Heart right ventricle (tissue), 16 donors: ENCODE measurements at regions not wholly inside any gene's neighbourhood (a gene's known extent, or its start where the extent isn't known, plus 50 kb on each side); places are given as distances from the start of the nearest gene placed in this dataset.

Experiments used
- ATAC-seq, 8 donors: fragments of 200-7000 bp; cut with Tn5 transposase; one replicate each; pipeline ENCODE4 v1.9.1; 2020; ENCODE audit warnings: mild to moderate bottlenecking in 8 of 8, moderate library complexity in 8 of 8, moderate number of reproducible peaks in 1 of 8
- DNase-seq, 2 donors: peaks; one replicate each; pipeline ENCODE4 v3.0.0-alpha.2; 2020
- H3K27ac ChIP-seq, 10 donors: fragments of 200-600 bp; sonication (generic) in 2 of 10; one replicate each; pipeline versions ENCODE4 v1.5.0 to v1.8.0; 2020 to 2022; ENCODE audit warnings: mild to moderate bottlenecking in 3 of 10
- H3K27me3 ChIP-seq, 7 donors: fragments of 200-600 bp; one replicate each; pipeline ENCODE4 v1.8.0; 2021 to 2022; ENCODE audit warnings: mild to moderate bottlenecking in 2 of 7
- H3K36me3 ChIP-seq, 9 donors: fragments of 200-600 bp; sonication (generic) in 1 of 9; one replicate each; pipeline versions ENCODE4 v1.5.0 to v1.8.0; 2020 to 2022; ENCODE audit warnings: mild to moderate bottlenecking in 2 of 9
- H3K4me1 ChIP-seq, 9 donors: fragments of 200-600 bp; sonication (generic) in 1 of 9; one replicate each; pipeline versions ENCODE4 v1.5.0 to v1.8.0; 2020 to 2022; ENCODE audit warnings: mild to moderate bottlenecking in 4 of 9
- H3K4me3 ChIP-seq, 10 donors: fragments of 200-600 bp; sonication (generic) in 2 of 10; one replicate each; pipeline versions ENCODE4 v1.5.0 to v1.8.0; 2020 to 2022; ENCODE audit warnings: mild to moderate bottlenecking in 7 of 10, moderate library complexity in 2 of 10
- H3K9me3 ChIP-seq, 11 donors: fragments of 200-600 bp in 10 of 11; sonication (generic) in 2 of 11; one replicate each; pipeline versions ENCODE4 v1.5.0 to v1.8.0; 2013 to 2022; ENCODE audit warnings: mild to moderate bottlenecking in 2 of 11, control low read depth in 1 of 11, moderate library complexity in 1 of 11
- CTCF ChIP-seq, 9 donors: fragments of 200-600 bp; sonication (generic) in 2 of 9; IDR thresholded peaks; one replicate each; pipeline versions ENCODE4 v1.5.0 to v1.8.0; 2021 to 2022; ENCODE audit warnings: antibody characterized with exemption in 9 of 9, mild to moderate bottlenecking in 5 of 9, moderate library complexity in 1 of 9
- WGBS, 2 donors: extraction: QIAGEN DNeasy Blood & Tissue Kit; methylation state at CpG; one replicate each; pipeline ENCODE4 v1.1.7; 2013; ENCODE audit warnings: inconsistent platforms in 1 of 2; 5-methylcytosine and 5-hydroxymethylcytosine counted together
- intact Hi-C, 10 donors: fragments of 100-400 bp; cut with DNase I; formaldehyde crosslinking; loops; one replicate each; pipeline versions ENCODE4 v1.11.1 to v1.14.2; 2022
- donor health status: Arrhythmogenic right ventricular cardiomyopathy.
- donor health status: ischemic (EF 13 %, LVEDD 7.1; RV severe dilation, severe dysfunction).
- donor health status: healthy with polysubstance abuse.
- donor health status: DM: no; HTN: yes; CAD: no.
- donor health status: DM: no; HTN: no; CAD: no.
- donor health status: ischemic (EF 25% LVEDD 6.9; RV normal size, moderate dysfunction).
- donor health status: ischemic (EF 25% LVEDD 5.7; RV mildly dilated, moderate dysfunction).
- donor health status: healthy.
- donor health status: DM: yes; HTN: yes; CAD: no.
- donor health status: Ischemic cardiomyopathy.
- donor health status: ischemic (EF 35%, LVEDD 5.7; RV mildly dilated, moderate dysfunction).
- donor health status: nonischemic (EF 11% LVEDD 7.7; RV severe dilation, severe dysfunction).
- donor health status: DM: yes; HTN: yes; CAD: no.
- donor health status: PGD.
- donor health status: ischemic (EF 29% LVEDD 5.4; RV normal size, mild dysfunction).
- donor health status: nonischemic (EF 23%, LVEDD 6.1; RV moderate dilation, normal function).

GRCh38 chr13:23952796-23953195, 55.5 kb upstream of the C1QTNF9B start:
- DNase-seq (no peak), ATAC-seq (no peak)
- Histone ChIP-seq H3K27ac (no peak overlapping the region), H3K4me1 (no peaks in the 10 kb centered on the region), H3K9me3 (no peaks in the 10 kb centered on the region), H3K36me3 (no peaks in the 10 kb centered on the region), H3K27me3 (peaks cover 0 to 5% (median 0%) of the 10 kb centered on the region in 7 donors), H3K4me3 (no peak overlapping the region)
- 95 to 96% methylated on average over 13 of the region's 13 CpGs for WGBS, 2 donors
- no peak for TF ChIP-seq CTCF (IDR thresholded peaks at IDR 0.05)
- intact Hi-C loops: no loop called here

- ATAC-seq (no peak), DNase-seq (no peak)
- intact Hi-C loops: no loop called here
- Histone ChIP-seq H3K4me1 (no peaks in the 10 kb centered on the region), H3K9me3 (no peaks in the 10 kb centered on the region), H3K27ac (no peak overlapping the region), H3K4me3 (no peak overlapping the region), H3K36me3 (no peaks in the 10 kb centered on the region), H3K27me3 (peaks cover 0 to 5% (median 0%) of the 10 kb centered on the region in 7 donors)
- WGBS, 2 donors: 86 to 93% methylated on average over 20 of the region's 20 CpGs
- no peak for TF ChIP-seq CTCF (IDR thresholded peaks at IDR 0.05)
These were observed 56.7 kb upstream of the C1QTNF9B start for GRCh38 chr13:23953860-23954512.

GRCh38 chr13:23955064-23955463, 57.8 kb upstream of the C1QTNF9B start:
- no peak for TF ChIP-seq CTCF (IDR thresholded peaks at IDR 0.05)
- no peak for DNase-seq
- Histone ChIP-seq H3K27ac (no peak overlapping the region), H3K4me1 (peaks cover 0 to 9% (median 0%) of the 10 kb centered on the region in 9 donors), H3K36me3 (no peaks in the 10 kb centered on the region), H3K9me3 (no peaks in the 10 kb centered on the region), H3K4me3 (no peak overlapping the region), H3K27me3 (peaks cover 0 to 5% (median 0%) of the 10 kb centered on the region in 7 donors)
- 88 to 89% methylated on average over 4 of the region's 4 CpGs for WGBS, 2 donors
- ATAC-seq: no peak
- intact Hi-C loops: no loop called here

GRCh38 chr13:23956106-23956505, 58.8 kb upstream of the C1QTNF9B start:
- intact Hi-C loops: no loop called here
- no peak for TF ChIP-seq CTCF (IDR thresholded peaks at IDR 0.05)
- Histone ChIP-seq H3K36me3 (no peaks in the 10 kb centered on the region), H3K9me3 (no peaks in the 10 kb centered on the region), H3K4me1 (peaks cover 0 to 11% (median 0%) of the 10 kb centered on the region in 9 donors), H3K27ac (no peak overlapping the region), H3K4me3 (no peak overlapping the region), H3K27me3 (peaks cover 0 to 5% (median 0%) of the 10 kb centered on the region in 7 donors)
- ATAC-seq (no peak), DNase-seq (no peak)
- 54 to 69% methylated on average over 4 of the region's 4 CpGs for WGBS, 2 donors
